IMR-90 (cell line): ENCODE measurements at regions not wholly inside any gene's neighbourhood (a gene's known extent, or its start where the extent isn't known, plus 50 kb on each side); places are given as distances from the start of the nearest gene placed in this dataset.

Experiments
- ATAC-seq: fragments of 200-7000 bp; cut with Tn5 transposase; 2 replicates; pipeline ENCODE4 v1.9.1; 2020; ENCODE audit warnings: low read depth, mild to moderate bottlenecking, moderate library complexity
- BruUV-seq: library from RNA; stranded (reverse); fragments of 400-500 nt; replicated peaks from 2 replicates; lab custom pipeline; 2021; lab: Mats Ljungman, UMichigan
- CTCF ChIA-PET: fragments of 300-600 bp; formaldehyde crosslinking; extraction: SDS; loops from one replicate; lab custom pipeline; 2021; ENCODE audit warnings: antibody characterized with exemption; lab: Yijun Ruan, JAX
- POLR2A ChIA-PET: fragments of 300-600 bp; sonication (Branson Sonifier 250); formaldehyde crosslinking; loops from one replicate; lab custom pipeline; 2022; ENCODE audit warnings: antibody characterized with exemption; ENCODE audit not compliant: unreplicated experiment; lab: Charles Lee
- DNase-seq: peaks from one replicate; pipeline ENCODE4 v3.0.0; 2013
- H2AFZ ChIP-seq: replicated peaks from 2 replicates; pipeline ENCODE3; 2013; ENCODE audit warnings: low read length, mild to moderate bottlenecking; ENCODE audit not compliant: poor library complexity
- H2AK5ac ChIP-seq: 2 replicates; pipeline ENCODE4 v1.6.1; 2013; ENCODE audit warnings: low read depth, low read length, inconsistent platforms
- H2AK9ac ChIP-seq: replicated peaks from 2 replicates; pipeline ENCODE3; 2013; ENCODE audit warnings: mild to moderate bottlenecking, low read depth, low read length, moderate library complexity; ENCODE audit not compliant: poor library complexity
- H2BK120ac ChIP-seq: 2 replicates; pipeline ENCODE4 v1.6.1; 2013; ENCODE audit warnings: low read depth, low read length, inconsistent platforms
- H2BK15ac ChIP-seq: 3 replicates; pipeline ENCODE4 v1.6.1; 2013; ENCODE audit warnings: low read depth, low read length, inconsistent platforms
- H2BK20ac ChIP-seq: 2 replicates; pipeline ENCODE4 v1.6.1; 2013; ENCODE audit warnings: low read depth, mild to moderate bottlenecking, inconsistent platforms, low read length, moderate library complexity
- H2BK5ac ChIP-seq: 2 replicates; pipeline ENCODE4 v1.6.1; 2013; ENCODE audit warnings: mild to moderate bottlenecking, low read depth, low read length, inconsistent platforms; ENCODE audit not compliant: poor library complexity, severe bottlenecking
- H3K14ac ChIP-seq: replicated peaks from 2 replicates; pipeline ENCODE4 v1.6.1; 2013; ENCODE audit warnings: low read depth, low read length, inconsistent platforms
- H3K18ac ChIP-seq: 2 replicates; pipeline ENCODE4 v1.6.1; 2013; ENCODE audit warnings: low read depth, low read length, control low read depth
- H3K23ac ChIP-seq: 2 replicates; pipeline ENCODE4 v1.6.1; 2013; ENCODE audit warnings: low read depth, low read length, inconsistent platforms
- H3K27ac ChIP-seq: 2 replicates; pipeline ENCODE4 v1.5.1; 2013; ENCODE audit warnings: mild to moderate bottlenecking, control low read depth, low read length; ENCODE audit not compliant: insufficient read depth
- H3K27me3 ChIP-seq: 2 replicates; pipeline ENCODE4 v1.6.1; 2013; ENCODE audit warnings: low read length; ENCODE audit not compliant: control insufficient read depth, insufficient read depth
- H3K36me3 ChIP-seq: 2 replicates; pipeline ENCODE4 v1.6.1; 2013; ENCODE audit warnings: low read length, mixed read lengths; ENCODE audit not compliant: control insufficient read depth, insufficient read depth
- H3K4ac ChIP-seq: 2 replicates; pipeline ENCODE4 v1.6.1; 2013; ENCODE audit warnings: low read depth, low read length, inconsistent platforms
- H3K4me1 ChIP-seq: 2 replicates; pipeline ENCODE4 v1.6.1; 2013; ENCODE audit warnings: low read length, mixed read lengths; ENCODE audit not compliant: control insufficient read depth, insufficient read depth
- H3K4me2 ChIP-seq: 2 replicates; pipeline ENCODE4 v1.6.1; 2013; ENCODE audit warnings: low read depth, mild to moderate bottlenecking, control low read depth, low read length, moderate library complexity
- H3K4me3 ChIP-seq: 2 replicates; pipeline ENCODE4 v1.5.1; 2013; ENCODE audit warnings: low read depth, mild to moderate bottlenecking, control low read depth, low read length, moderate library complexity; ENCODE audit not compliant: insufficient read depth
- H3K56ac ChIP-seq: 2 replicates; pipeline ENCODE4 v1.6.1; 2013; ENCODE audit warnings: low read length, inconsistent platforms; ENCODE audit not compliant: insufficient read depth; ENCODE audit errors: extremely low read depth
- H3K79me1 ChIP-seq, 2 experiments: 2 replicates each; pipeline ENCODE4 v1.6.1; 2013; ENCODE audit warnings: low read length in 2 of 2, inconsistent platforms in 1 of 2, low read depth in 1 of 2
- H3K9ac ChIP-seq: 2 replicates; pipeline ENCODE4 v1.6.1; 2013; ENCODE audit warnings: low read depth, low read length, control low read depth
- H3K9me1 ChIP-seq: 2 replicates; pipeline ENCODE4 v1.6.1; 2013; ENCODE audit warnings: low read length, inconsistent platforms; ENCODE audit not compliant: insufficient read depth
- H3K9me3 ChIP-seq: 2 replicates; pipeline ENCODE4 v1.6.1; 2013; ENCODE audit warnings: low read length; ENCODE audit not compliant: control insufficient read depth, insufficient read depth
- H4K20me1 ChIP-seq: 2 replicates; pipeline ENCODE4 v1.6.1; 2013; ENCODE audit warnings: low read length, inconsistent platforms; ENCODE audit not compliant: insufficient read depth
- H4K5ac ChIP-seq: 2 replicates; pipeline ENCODE4 v1.6.1; 2013; ENCODE audit warnings: mild to moderate bottlenecking, low read depth, low read length, control low read depth
- H4K8ac ChIP-seq, 2 experiments: 2 replicates each; pipeline ENCODE4 v1.6.1; 2013; ENCODE audit warnings: low read depth in 2 of 2, low read length in 2 of 2, control low read depth in 1 of 2, inconsistent platforms in 1 of 2
- H4K91ac ChIP-seq: 2 replicates; pipeline ENCODE4 v1.6.1; 2013; ENCODE audit warnings: low read depth, low read length, inconsistent platforms; ENCODE audit not compliant: insufficient read depth
- BHLHE40 ChIP-seq: fragments of 150-350 bp; IDR thresholded peaks from 2 replicates; pipeline ENCODE4 v1.6.1; 2016; ENCODE audit warnings: mild to moderate bottlenecking, low read depth, low read length
- CEBPB ChIP-seq: IDR thresholded peaks from 2 replicates; pipeline ENCODE4 v1.6.1; 2012; ENCODE audit warnings: low read depth, low read length, improper control_type of control experiment
- CTCF ChIP-seq: conservative IDR thresholded peaks from 2 replicates; pipeline ENCODE4 v1.5.1; 2012; ENCODE audit warnings: mild to moderate bottlenecking, low read depth, low read length, improper control_type of control experiment
- MAFK ChIP-seq: IDR thresholded peaks from 2 replicates; pipeline ENCODE4 v1.6.1; 2012; ENCODE audit warnings: low read depth, low read length, improper control_type of control experiment
- MAZ ChIP-seq: IDR thresholded peaks from 2 replicates; pipeline ENCODE4 v1.6.1; 2012; ENCODE audit warnings: low read depth, mild to moderate bottlenecking, low read length, improper control_type of control experiment, moderate library complexity, borderline replicate concordance
- NFE2L2 ChIP-seq: fragments of 150-350 bp; IDR thresholded peaks from 2 replicates; pipeline ENCODE4 v1.6.1; 2016; ENCODE audit warnings: low read depth, mild to moderate bottlenecking, low read length
- RAD21 ChIP-seq: IDR thresholded peaks from 2 replicates; pipeline ENCODE4 v1.6.1; 2012; ENCODE audit warnings: low read length, improper control_type of control experiment
- SMC3 ChIP-seq: fragments of 150-350 bp; IDR thresholded peaks from 2 replicates; pipeline ENCODE4 v1.6.1; 2016; ENCODE audit warnings: low read depth, mild to moderate bottlenecking, antibody characterized with exemption, low read length, moderate library complexity
- USF2 ChIP-seq: fragments of 150-350 bp; IDR thresholded peaks from 2 replicates; pipeline ENCODE4 v1.6.1; 2017; ENCODE audit warnings: mild to moderate bottlenecking, antibody characterized with exemption, low read length, low read depth
- WGBS, 2 experiments: methylation state at CpG; one replicate each; pipeline versions ENCODE4 v1.1.5 to v1.1.7; 2013; ENCODE audit warnings: missing lambda C conversion rate in 2 of 2; ENCODE audit not compliant: insufficient read length in 1 of 2; ENCODE audit errors: extremely low coverage in 2 of 2; 5-methylcytosine and 5-hydroxymethylcytosine counted together
- dilution Hi-C: fragments of 300-500 bp; cut with HindIII; formaldehyde crosslinking; loops from one replicate; pipeline ENCODE4 v1.14.3; 2018; ENCODE audit warnings: low sequenced_read_pairs; ENCODE audit not compliant: unreplicated experiment
- in situ Hi-C: fragments of 300-500 bp; cut with MboI; formaldehyde crosslinking; loops from 3 replicates; pipeline ENCODE4 v1.14.3; 2019; ENCODE audit warnings: low sequenced_read_pairs, inconsistent platforms, mixed read lengths
- intact Hi-C: fragments of 100-400 bp; cut with micrococcal nuclease; formaldehyde crosslinking; loops from 2 replicates; pipeline ENCODE4 v1.10.0; 2022

- Histone ChIP-seq H2AFZ (no peak overlapping the region), H3K9me1 (no peaks in the 10 kb centered on the region), H3K4me1 (no peaks in the 10 kb centered on the region), H3K4me3 (no peak overlapping the region), H3K27me3 (no peaks in the 10 kb centered on the region), H2BK15ac (no peak overlapping the region), H4K20me1 (no peaks in the 10 kb centered on the region), H3K4me2 (no peak overlapping the region), H4K91ac (no peak overlapping the region), H3K27ac (no peak overlapping the region), H2BK5ac (no peak overlapping the region), H3K79me1 (no peaks in the 10 kb centered on the region), H3K9me3 (peaks cover 3% of the 10 kb centered on the region), H3K56ac (no peak overlapping the region), H2AK5ac (no peak overlapping the region), H2BK20ac (no peak overlapping the region), H4K5ac (no peak overlapping the region), H2BK120ac (no peak overlapping the region), H3K4ac (no peak overlapping the region), H3K9ac (no peak overlapping the region), H4K8ac (no peak overlapping the region), H3K18ac (no peak overlapping the region), H3K23ac (no peak overlapping the region), H3K36me3 (no peaks in the 10 kb centered on the region), H2AK9ac (no peak overlapping the region), H3K14ac (no peak overlapping the region)
- DNase-seq (peak; percentile 16), ATAC-seq (no peak)
- intact Hi-C loops (no loop called here), dilution Hi-C loops (no loop called here), in situ Hi-C loops (no loop called here)
- BruUV-seq = no TSS peak
- WGBS, 2 experiments = no CpG with 5 or more reads among the region's 1 CpG
- TF ChIP-seq MAFK = no peak
- no peak for TF ChIP-seq SMC3
- no peak for TF ChIP-seq CEBPB
- no peak for TF ChIP-seq RAD21
- no peak for TF ChIP-seq BHLHE40
- no peak for TF ChIP-seq USF2
- TF ChIP-seq CTCF = no peak
- no peak for TF ChIP-seq MAZ
- no peak for TF ChIP-seq NFE2L2
- CTCF ChIA-PET = interaction anchor here (0.6 kb wide), 1 partner anchor 9 kb away, joined by 3 read pairs; no protein-coding TSS in a partner anchor
- POLR2A ChIA-PET = no interaction called here
These were observed 120.9 kb upstream of the LMO3 start for GRCh38 chr12:16726879-16727278.
